ENCODE measurements at regions not wholly inside any gene's neighbourhood (a gene's known extent, or its start where the extent isn't known, plus 50 kb on each side); places are given as distances from the start of the nearest gene placed in this dataset.

DNA sequence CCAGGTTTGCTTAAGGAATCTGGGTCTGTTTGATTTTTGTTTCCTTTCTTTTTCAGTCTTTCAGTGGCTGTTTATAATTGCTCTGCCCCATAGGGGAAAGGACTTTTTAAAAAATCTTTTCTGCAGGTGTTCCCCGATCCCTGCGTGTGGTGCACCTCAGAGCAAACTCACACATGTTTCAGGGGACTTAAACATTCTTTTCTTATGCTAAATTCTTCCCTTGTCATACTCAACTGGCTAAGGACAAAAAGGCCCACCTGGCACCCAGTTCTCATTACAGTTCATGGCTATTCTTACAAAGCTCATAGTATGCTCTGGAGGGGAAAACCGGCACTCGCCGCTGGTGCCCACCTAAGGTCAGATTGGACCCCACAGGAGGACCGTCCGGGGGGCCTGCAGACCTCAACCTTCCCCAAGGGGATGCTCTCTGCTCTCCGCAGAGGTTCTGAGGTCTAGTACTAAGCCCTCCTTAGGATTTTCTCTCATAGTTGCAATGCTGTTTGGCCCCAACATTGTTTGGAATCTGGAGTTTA lies 220.3 kb downstream of the HGF start:
- DNase-seq, result no peak
- TF ChIP-seq, protein P1, sequence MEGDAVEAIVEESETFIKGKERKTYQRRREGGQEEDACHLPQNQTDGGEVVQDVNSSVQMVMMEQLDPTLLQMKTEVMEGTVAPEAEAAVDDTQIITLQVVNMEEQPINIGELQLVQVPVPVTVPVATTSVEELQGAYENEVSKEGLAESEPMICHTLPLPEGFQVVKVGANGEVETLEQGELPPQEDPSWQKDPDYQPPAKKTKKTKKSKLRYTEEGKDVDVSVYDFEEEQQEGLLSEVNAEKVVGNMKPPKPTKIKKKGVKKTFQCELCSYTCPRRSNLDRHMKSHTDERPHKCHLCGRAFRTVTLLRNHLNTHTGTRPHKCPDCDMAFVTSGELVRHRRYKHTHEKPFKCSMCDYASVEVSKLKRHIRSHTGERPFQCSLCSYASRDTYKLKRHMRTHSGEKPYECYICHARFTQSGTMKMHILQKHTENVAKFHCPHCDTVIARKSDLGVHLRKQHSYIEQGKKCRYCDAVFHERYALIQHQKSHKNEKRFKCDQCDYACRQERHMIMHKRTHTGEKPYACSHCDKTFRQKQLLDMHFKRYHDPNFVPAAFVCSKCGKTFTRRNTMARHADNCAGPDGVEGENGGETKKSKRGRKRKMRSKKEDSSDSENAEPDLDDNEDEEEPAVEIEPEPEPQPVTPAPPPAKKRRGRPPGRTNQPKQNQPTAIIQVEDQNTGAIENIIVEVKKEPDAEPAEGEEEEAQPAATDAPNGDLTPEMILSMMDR (IDR thresholded peaks at IDR 0.05; ENCODE audit: low read depth, low read length), result no peak
- no peaks in the 10 kb centered on the region for H3K27me3 ChIP-seq
- no peaks in the 10 kb centered on the region for H3K4me1 ChIP-seq
- no peaks in the 10 kb centered on the region for H3K9me3 ChIP-seq
- no peak overlapping the region for H3K4me3 ChIP-seq (ENCODE audit: low read depth, low read length)
- H3K36me3 ChIP-seq, result no peaks in the 10 kb centered on the region

DNA sequence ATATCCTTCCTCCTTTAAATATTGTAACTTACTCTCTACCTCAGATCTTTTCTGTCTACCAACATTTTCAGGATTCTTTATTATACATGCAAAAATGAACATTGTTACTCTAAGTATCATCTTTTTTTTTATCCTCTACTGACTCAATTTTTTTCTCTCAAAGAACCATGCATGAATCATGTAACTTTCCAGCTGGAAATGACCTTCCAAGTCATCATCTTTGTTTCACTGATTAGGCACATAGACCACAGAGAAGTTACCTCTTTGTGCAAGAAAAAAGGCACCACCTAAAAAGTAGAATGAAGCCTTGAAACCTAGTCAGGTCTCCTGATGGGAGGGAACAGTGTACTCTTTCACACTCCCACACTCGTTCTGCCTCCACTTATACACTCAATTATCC lies 234.9 kb downstream of the HGF start:
- peaks cover 5% of the 10 kb centered on the region; the same call in 1 of the 2 replicates for H3K4me1 ChIP-seq
- H3K9me3 ChIP-seq, result no peaks in the 10 kb centered on the region; the same call in 1 of the 2 replicates
- H3K4me3 ChIP-seq (ENCODE audit: low read depth, low read length), result no peak overlapping the region
- TF ChIP-seq, protein P1 (IDR thresholded peaks at IDR 0.05; ENCODE audit: low read depth, low read length), result no peak
- H3K27me3 ChIP-seq, result no peaks in the 10 kb centered on the region
- H3K36me3 ChIP-seq, result no peaks in the 10 kb centered on the region
- DNase-seq, result no peak

DNA sequence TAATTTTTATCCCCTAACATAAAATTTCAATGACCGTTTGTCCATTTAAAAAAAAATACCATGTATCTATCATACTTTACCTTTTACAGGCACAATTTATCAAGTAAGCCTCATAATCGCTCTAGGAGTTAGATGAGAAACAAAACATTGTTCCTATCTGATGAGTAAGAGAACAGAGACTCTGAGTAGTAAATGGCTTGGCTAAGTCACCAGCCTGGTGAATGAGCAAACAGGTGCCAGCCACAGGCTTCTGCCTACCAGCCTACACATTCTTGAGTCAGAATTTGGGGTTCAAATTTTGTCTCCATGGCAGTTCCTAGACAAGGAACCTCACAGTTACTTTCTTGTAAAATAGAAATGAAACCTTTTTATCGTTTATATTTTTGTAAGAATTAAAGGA lies 235.4 kb downstream of the HGF start:
- TF ChIP-seq, protein P1 (IDR thresholded peaks at IDR 0.05; ENCODE audit: low read depth, low read length), result no peak
- no peak for DNase-seq

DNA sequence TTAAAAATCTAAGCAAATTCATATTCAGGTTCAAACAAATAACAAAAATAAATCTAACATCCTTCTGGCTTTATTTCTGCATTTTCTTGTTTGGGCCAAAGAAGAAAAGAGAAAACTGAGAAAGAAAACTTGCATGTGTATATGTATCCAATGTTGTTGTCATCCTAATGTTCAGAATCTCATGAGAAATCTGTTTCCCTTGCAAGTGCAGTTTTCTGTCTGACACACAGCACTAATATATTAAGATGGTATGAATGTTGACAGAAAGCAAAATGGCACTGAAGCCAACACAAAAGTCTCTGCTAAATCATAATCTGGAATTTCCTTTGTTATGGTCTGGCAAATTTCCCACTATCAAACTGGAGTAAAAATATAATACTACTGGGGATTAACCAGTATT lies 235.9 kb downstream of the HGF start:
- Histone ChIP-seq H3K9me3 (no peaks in the 10 kb centered on the region), H3K36me3 (no peaks in the 10 kb centered on the region), H3K4me3 (ENCODE audit: low read depth, low read length) (no peak overlapping the region), H3K4me1 (peaks cover 5% of the 10 kb centered on the region; the same call in 1 of the 2 replicates), H3K27me3 (no peaks in the 10 kb centered on the region)
- DNase-seq, result no peak
- TF ChIP-seq, protein P1 (IDR thresholded peaks at IDR 0.05; ENCODE audit: low read depth, low read length), result no peak

More for the DNA sequence above, 235.4 kb downstream of the HGF start:
- Histone ChIP-seq H3K9me3 (no peaks in the 10 kb centered on the region), H3K4me1 (peaks cover 5% of the 10 kb centered on the region; the same call in 1 of the 2 replicates), H3K36me3 (no peaks in the 10 kb centered on the region), H3K4me3 (ENCODE audit: low read depth, low read length) (no peak overlapping the region), H3K27me3 (no peaks in the 10 kb centered on the region)

DNA sequence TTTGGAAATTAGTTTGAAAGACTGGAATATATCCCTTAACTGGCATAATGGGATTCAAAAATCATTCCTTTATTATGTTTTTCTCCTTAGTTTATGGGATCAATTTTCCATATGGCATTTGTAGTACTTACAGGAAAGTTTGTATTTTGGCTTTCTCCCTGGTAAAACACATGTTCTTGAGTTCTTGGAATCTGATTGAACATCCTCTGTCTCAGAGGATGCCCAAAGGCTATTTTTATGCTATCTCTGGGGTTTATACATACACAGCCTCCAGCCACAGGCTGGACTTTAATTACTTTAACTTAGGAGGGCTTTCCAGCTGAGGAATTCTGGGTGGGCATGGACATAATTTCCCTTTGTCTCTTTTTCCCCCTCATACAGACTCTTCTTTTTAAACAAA lies 236.4 kb downstream of the HGF start:
- H3K36me3 ChIP-seq, result no peaks in the 10 kb centered on the region
- H3K4me1 ChIP-seq, result peaks cover 5% of the 10 kb centered on the region; the same call in 1 of the 2 replicates
- H3K4me3 ChIP-seq (ENCODE audit: low read depth, low read length), result no peak overlapping the region
- H3K9me3 ChIP-seq, result no peaks in the 10 kb centered on the region
- no peaks in the 10 kb centered on the region for H3K27me3 ChIP-seq
- TF ChIP-seq, protein P1 (IDR thresholded peaks at IDR 0.05; ENCODE audit: low read depth, low read length), result no peak
- DNase-seq, result no peak

DNA sequence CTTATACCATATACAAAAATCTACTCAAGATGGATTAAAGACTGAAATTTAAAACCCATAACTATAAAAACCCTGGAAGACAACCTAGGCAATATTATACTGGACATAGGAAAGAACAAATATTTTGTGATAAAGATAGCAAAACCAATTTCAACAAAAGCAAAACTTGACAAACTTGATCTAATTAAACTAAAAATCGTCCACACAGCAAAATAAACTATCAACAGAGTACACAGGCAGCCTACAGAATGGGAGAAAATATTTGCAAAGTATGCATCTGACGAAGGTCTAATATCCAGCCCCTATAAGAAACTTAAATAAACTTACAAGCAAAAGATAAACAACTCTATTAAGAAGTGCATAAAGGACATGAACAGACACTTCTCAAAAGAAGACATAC lies 240.1 kb downstream of the HGF start:
- Histone ChIP-seq H3K4me1 (peaks cover 5% of the 10 kb centered on the region; the same call in 1 of the 2 replicates), H3K9me3 (no peaks in the 10 kb centered on the region), H3K4me3 (ENCODE audit: low read depth, low read length) (no peak overlapping the region), H3K36me3 (no peaks in the 10 kb centered on the region), H3K27me3 (no peaks in the 10 kb centered on the region)
- no peak for DNase-seq
- TF ChIP-seq, protein P1 (IDR thresholded peaks at IDR 0.05; ENCODE audit: low read depth, low read length), result no peak

Data from BE2C (cell line).